SK-N-SH (cell line): ENCODE measurements at regions not wholly inside any gene's neighbourhood (a gene's known extent, or its start where the extent isn't known, plus 50 kb on each side); places are given as distances from the start of the nearest gene placed in this dataset.

Experiments used
- CTCF ChIA-PET: fragments of 300-600, 350-600 bp; formaldehyde crosslinking; extraction: SDS; loops from one replicate; lab custom pipeline; 2021; lab: Yijun Ruan, JAX
- POLR2A ChIA-PET: fragments of 350-600 bp; sonication (Branson Sonifier 250); formaldehyde crosslinking; extraction: SDS; loops from one replicate; lab custom pipeline; 2020; ENCODE audit warnings: antibody characterized with exemption, inconsistent platforms; lab: Yijun Ruan, JAX
- DNase-seq: peaks from one replicate; pipeline ENCODE4 v3.0.0; 2012
- H2AFZ ChIP-seq: fragments of 200-600 bp; sonication (generic); 2 replicates; pipeline ENCODE4 v1.8.1; 2016; ENCODE audit warnings: antibody characterized with exemption, mild to moderate bottlenecking, low read depth
- H3F3A ChIP-seq: fragments of 200-600 bp; sonication (generic); replicated peaks from 2 replicates; pipeline ENCODE3; 2016; ENCODE audit warnings: antibody characterized with exemption, mild to moderate bottlenecking; ENCODE audit not compliant: insufficient read depth
- H3K27ac ChIP-seq, 2 experiments: fragments of 200-500 bp in 1 of 2; fragments of 200-600 bp in 1 of 2; sonication (Bioruptor generic) in 1 of 2; sonication (generic), shearing (Covaris generic) in 1 of 2; 2 replicates each; pipeline versions ENCODE4 v1.5.1 to v1.6.1; 2014 to 2016; ENCODE audit warnings: low read depth in 2 of 2, inconsistent platforms in 1 of 2, low read length in 1 of 2, mild to moderate bottlenecking in 1 of 2, mixed read lengths in 1 of 2
- H3K27me3 ChIP-seq: fragments of 200-600 bp; sonication (generic), shearing (Covaris generic); 2 replicates; pipeline ENCODE4 v1.6.1; 2016; ENCODE audit warnings: mixed run types; ENCODE audit not compliant: insufficient read depth
- H3K36me3 ChIP-seq, 2 experiments: fragments of 200-500 bp in 1 of 2; fragments of 200-600 bp in 1 of 2; sonication (Bioruptor generic) in 1 of 2; sonication (generic) in 1 of 2; replicated peaks in 1 of 2; 2 replicates each; pipeline versions ENCODE3 to v1.5.1; 2014 to 2016; ENCODE audit warnings: low read length in 1 of 2, mild to moderate bottlenecking in 1 of 2; ENCODE audit not compliant: insufficient read depth in 2 of 2, control insufficient read depth in 1 of 2
- H3K4me1 ChIP-seq, 2 experiments: fragments of 200-500 bp in 1 of 2; fragments of 200-600 bp in 1 of 2; sonication (Bioruptor generic) in 1 of 2; sonication (generic), shearing (Covaris generic) in 1 of 2; 2 replicates each; pipeline versions ENCODE4 v1.5.1 to v1.6.1; 2014 to 2016; ENCODE audit warnings: low read depth in 1 of 2, low read length in 1 of 2, mixed run types in 1 of 2; ENCODE audit not compliant: insufficient read depth in 2 of 2, control insufficient read depth in 1 of 2
- H3K4me2 ChIP-seq: fragments of 200-600 bp; sonication (generic), shearing (Covaris generic); 2 replicates; pipeline ENCODE4 v1.6.1; 2017; ENCODE audit warnings: mixed run types
- H3K4me3 ChIP-seq, 2 experiments: fragments of 200-500 bp in 1 of 2; fragments of 200-600 bp in 1 of 2; sonication (Bioruptor generic) in 1 of 2; sonication (generic), shearing (Covaris generic) in 1 of 2; 2 replicates each; pipeline versions ENCODE4 v1.5.1 to v1.8.1; 2014 to 2016; ENCODE audit warnings: low read depth in 2 of 2, inconsistent platforms in 1 of 2, low read length in 1 of 2, mild to moderate bottlenecking in 1 of 2, mixed read lengths in 1 of 2, moderate library complexity in 1 of 2
- H3K79me2 ChIP-seq: fragments of 200-600 bp; sonication (generic); 2 replicates; pipeline ENCODE4 v1.8.1; 2017; ENCODE audit warnings: mild to moderate bottlenecking; ENCODE audit not compliant: insufficient read depth
- H3K9ac ChIP-seq: fragments of 200-600 bp; sonication (generic); 2 replicates; pipeline ENCODE4 v1.6.1; 2017; ENCODE audit warnings: mixed run types
- H3K9me2 ChIP-seq: fragments of 200-600 bp; sonication (generic); 2 replicates; pipeline ENCODE4 v1.6.1; 2017; ENCODE audit warnings: mixed run types
- H3K9me3 ChIP-seq: fragments of 200-600 bp; sonication (generic); 2 replicates; pipeline ENCODE4 v1.6.1; 2017; ENCODE audit warnings: mixed run types, mild to moderate bottlenecking, moderate library complexity
- H4K20me1 ChIP-seq: fragments of 200-600 bp; sonication (generic); 2 replicates; pipeline ENCODE4 v1.6.1; 2017; ENCODE audit warnings: mild to moderate bottlenecking, mixed run types; ENCODE audit not compliant: insufficient read depth
- CHD2 ChIP-seq: fragments of 150-350 bp; IDR thresholded peaks from 2 replicates; pipeline ENCODE4 v1.6.1; 2018; ENCODE audit warnings: low read length; ENCODE audit not compliant: partially characterized antibody
- EZH2phosphoT487 ChIP-seq: fragments of 200-600 bp; sonication (generic); IDR thresholded peaks from 2 replicates; pipeline ENCODE4 v1.6.1; 2017; ENCODE audit warnings: low read depth, mixed run types, mild to moderate bottlenecking, antibody characterized with exemption, moderate library complexity, borderline replicate concordance
- FOSL2 ChIP-seq: IDR thresholded peaks from 2 replicates; pipeline ENCODE4 v1.4.0; 2012; ENCODE audit warnings: low read depth, mild to moderate bottlenecking, moderate library complexity, borderline replicate concordance
- FOXM1 ChIP-seq: IDR thresholded peaks from 2 replicates; pipeline ENCODE4 v1.4.0; 2012; ENCODE audit warnings: low read depth, mild to moderate bottlenecking
- MXI1 ChIP-seq: IDR thresholded peaks from 2 replicates; pipeline ENCODE4 v1.6.1; 2012; ENCODE audit warnings: mild to moderate bottlenecking, low read depth, low read length, improper control_type of control experiment
- NFIC ChIP-seq: IDR thresholded peaks from 2 replicates; pipeline ENCODE4 v1.4.0; 2012; ENCODE audit warnings: borderline replicate concordance
- NRF1 ChIP-seq: IDR thresholded peaks from 2 replicates; pipeline ENCODE4 v1.6.1; 2012; ENCODE audit warnings: low read depth, mild to moderate bottlenecking, low read length
- POLR2AphosphoS5 ChIP-seq: IDR thresholded peaks from 2 replicates; pipeline ENCODE4 v1.6.1; 2012; ENCODE audit warnings: low read depth, low read length
- RAD21 ChIP-seq: IDR thresholded peaks from 2 replicates; pipeline ENCODE4 v1.6.1; 2012; ENCODE audit warnings: mild to moderate bottlenecking, low read length
- RCOR1 ChIP-seq: fragments of 150-350 bp; IDR thresholded peaks from 2 replicates; pipeline ENCODE4 v1.6.1; 2017; ENCODE audit warnings: antibody characterized with exemption, low read length
- SIN3A ChIP-seq: IDR thresholded peaks from 2 replicates; pipeline ENCODE4 v1.6.1; 2012; ENCODE audit warnings: low read depth, mild to moderate bottlenecking, low read length, moderate library complexity, borderline replicate concordance
- TAF1 ChIP-seq: IDR thresholded peaks from 2 replicates; pipeline ENCODE4 v1.6.1; 2012; ENCODE audit warnings: low read depth, mild to moderate bottlenecking, low read length, moderate library complexity, borderline replicate concordance
- TCF12 ChIP-seq: IDR thresholded peaks from 2 replicates; pipeline ENCODE4 v1.4.0; 2012
- TEAD4 ChIP-seq: IDR thresholded peaks from 2 replicates; pipeline ENCODE4 v1.4.0; 2012; ENCODE audit warnings: mild to moderate bottlenecking, borderline replicate concordance; ENCODE audit not compliant: insufficient read depth
- YY1 ChIP-seq: IDR thresholded peaks from 2 replicates; pipeline ENCODE4 v1.4.0; 2012; ENCODE audit warnings: low read depth, mild to moderate bottlenecking
- WGBS: methylation state at CpG from one replicate; pipeline ENCODE4 v1.1.6; 2017; ENCODE audit warnings: low lambda C conversion rate; 5-methylcytosine and 5-hydroxymethylcytosine counted together
- TF ChIP-seq, protein P1 (sequence below): IDR thresholded peaks from 2 replicates; pipeline ENCODE4 v1.4.0; 2012; ENCODE audit warnings: low read depth, borderline replicate concordance
- TF ChIP-seq, protein P2 (sequence below): IDR thresholded peaks from 2 replicates; pipeline ENCODE4; 2012
- TF ChIP-seq, protein P3 (sequence below): fragments of 200-600 bp; sonication (generic); IDR thresholded peaks from 2 replicates; pipeline ENCODE4 v1.6.1; 2017; ENCODE audit warnings: antibody characterized with exemption, mild to moderate bottlenecking, moderate library complexity
- TF ChIP-seq, protein P4 (sequence below): IDR thresholded peaks from 2 replicates; pipeline ENCODE4 v1.4.0; 2012; ENCODE audit warnings: low read depth, borderline replicate concordance

DNA sequence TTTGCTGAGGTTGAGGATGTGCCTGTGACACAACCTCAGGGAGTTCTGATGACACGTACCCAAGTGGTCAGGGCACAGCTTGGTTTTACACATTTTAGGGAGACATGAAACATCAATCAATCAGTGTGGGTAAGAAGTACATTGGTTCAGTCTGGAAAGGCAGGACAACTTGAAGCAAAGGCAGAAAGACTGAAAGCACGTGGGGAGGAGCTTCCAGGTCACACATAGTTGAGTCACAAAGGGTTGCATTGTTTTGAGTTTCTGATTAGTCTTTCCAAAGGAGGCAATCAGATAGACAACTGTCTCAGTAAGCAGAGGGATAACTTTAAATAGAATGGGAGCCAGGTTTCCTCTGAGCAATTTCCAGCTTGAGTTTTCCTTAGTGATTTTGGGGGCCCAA, 1910.0 kb upstream of the AGA start (continued):
- TF ChIP-seq CHD2 (no peak), TCF12 (no peak), YY1 (no peak), NFIC (no peak), RCOR1 (no peak), TEAD4 (no peak), POLR2AphosphoS5 (no peak), SIN3A (no peak)
- TF ChIP-seq, protein P1, sequence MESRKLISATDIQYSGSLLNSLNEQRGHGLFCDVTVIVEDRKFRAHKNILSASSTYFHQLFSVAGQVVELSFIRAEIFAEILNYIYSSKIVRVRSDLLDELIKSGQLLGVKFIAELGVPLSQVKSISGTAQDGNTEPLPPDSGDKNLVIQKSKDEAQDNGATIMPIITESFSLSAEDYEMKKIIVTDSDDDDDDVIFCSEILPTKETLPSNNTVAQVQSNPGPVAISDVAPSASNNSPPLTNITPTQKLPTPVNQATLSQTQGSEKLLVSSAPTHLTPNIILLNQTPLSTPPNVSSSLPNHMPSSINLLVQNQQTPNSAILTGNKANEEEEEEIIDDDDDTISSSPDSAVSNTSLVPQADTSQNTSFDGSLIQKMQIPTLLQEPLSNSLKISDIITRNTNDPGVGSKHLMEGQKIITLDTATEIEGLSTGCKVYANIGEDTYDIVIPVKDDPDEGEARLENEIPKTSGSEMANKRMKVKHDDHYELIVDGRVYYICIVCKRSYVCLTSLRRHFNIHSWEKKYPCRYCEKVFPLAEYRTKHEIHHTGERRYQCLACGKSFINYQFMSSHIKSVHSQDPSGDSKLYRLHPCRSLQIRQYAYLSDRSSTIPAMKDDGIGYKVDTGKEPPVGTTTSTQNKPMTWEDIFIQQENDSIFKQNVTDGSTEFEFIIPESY = no peak
- TF ChIP-seq, protein P2, sequence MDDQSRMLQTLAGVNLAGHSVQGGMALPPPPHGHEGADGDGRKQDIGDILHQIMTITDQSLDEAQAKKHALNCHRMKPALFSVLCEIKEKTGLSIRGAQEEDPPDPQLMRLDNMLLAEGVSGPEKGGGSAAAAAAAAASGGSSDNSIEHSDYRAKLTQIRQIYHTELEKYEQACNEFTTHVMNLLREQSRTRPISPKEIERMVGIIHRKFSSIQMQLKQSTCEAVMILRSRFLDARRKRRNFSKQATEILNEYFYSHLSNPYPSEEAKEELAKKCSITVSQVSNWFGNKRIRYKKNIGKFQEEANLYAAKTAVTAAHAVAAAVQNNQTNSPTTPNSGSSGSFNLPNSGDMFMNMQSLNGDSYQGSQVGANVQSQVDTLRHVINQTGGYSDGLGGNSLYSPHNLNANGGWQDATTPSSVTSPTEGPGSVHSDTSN = no peak

DNA sequence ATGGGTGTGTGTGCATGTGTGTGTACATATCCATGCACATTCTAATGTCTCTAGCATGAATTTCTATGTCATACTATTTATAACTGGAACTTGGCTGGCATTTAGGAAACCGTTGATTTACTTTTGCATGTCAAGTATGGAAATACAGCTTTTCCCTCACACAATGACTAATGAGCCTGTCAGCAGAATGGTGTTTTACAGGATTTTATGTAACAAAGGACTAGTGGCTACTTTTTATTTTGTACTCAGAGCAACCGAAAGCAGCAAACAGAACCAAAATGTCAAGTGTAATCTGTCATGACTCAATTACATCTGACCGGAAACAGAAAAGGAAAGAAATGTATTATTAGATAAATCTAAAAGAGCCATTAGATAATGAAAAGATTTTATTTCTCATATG, 1911.5 kb upstream of the AGA start:
- WGBS = 3% methylated on average over 3 of the region's 3 CpGs
- H3K4me1 ChIP-seq = no peaks in the 10 kb centered on the region
- H2AFZ ChIP-seq = no peak overlapping the region
- no peak for DNase-seq
- H3K4me3 ChIP-seq = no peak overlapping the region
- POLR2A ChIA-PET = no interaction called here
- H3K9me2 ChIP-seq = no peaks in the 10 kb centered on the region
- no peaks in the 10 kb centered on the region for H3F3A ChIP-seq
- no peaks in the 10 kb centered on the region for H4K20me1 ChIP-seq
- no peak for TF ChIP-seq FOXM1
- TF ChIP-seq EZH2phosphoT487 = no peak
- no peak for TF ChIP-seq NRF1
- TF ChIP-seq, protein P1 = no peak
- TF ChIP-seq, protein P2 = no peak
- no peak for TF ChIP-seq MXI1
- TF ChIP-seq, protein P3, sequence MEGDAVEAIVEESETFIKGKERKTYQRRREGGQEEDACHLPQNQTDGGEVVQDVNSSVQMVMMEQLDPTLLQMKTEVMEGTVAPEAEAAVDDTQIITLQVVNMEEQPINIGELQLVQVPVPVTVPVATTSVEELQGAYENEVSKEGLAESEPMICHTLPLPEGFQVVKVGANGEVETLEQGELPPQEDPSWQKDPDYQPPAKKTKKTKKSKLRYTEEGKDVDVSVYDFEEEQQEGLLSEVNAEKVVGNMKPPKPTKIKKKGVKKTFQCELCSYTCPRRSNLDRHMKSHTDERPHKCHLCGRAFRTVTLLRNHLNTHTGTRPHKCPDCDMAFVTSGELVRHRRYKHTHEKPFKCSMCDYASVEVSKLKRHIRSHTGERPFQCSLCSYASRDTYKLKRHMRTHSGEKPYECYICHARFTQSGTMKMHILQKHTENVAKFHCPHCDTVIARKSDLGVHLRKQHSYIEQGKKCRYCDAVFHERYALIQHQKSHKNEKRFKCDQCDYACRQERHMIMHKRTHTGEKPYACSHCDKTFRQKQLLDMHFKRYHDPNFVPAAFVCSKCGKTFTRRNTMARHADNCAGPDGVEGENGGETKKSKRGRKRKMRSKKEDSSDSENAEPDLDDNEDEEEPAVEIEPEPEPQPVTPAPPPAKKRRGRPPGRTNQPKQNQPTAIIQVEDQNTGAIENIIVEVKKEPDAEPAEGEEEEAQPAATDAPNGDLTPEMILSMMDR = no peak
- no peak for TF ChIP-seq RCOR1
- no peak for TF ChIP-seq TAF1
- TF ChIP-seq, protein P4, sequence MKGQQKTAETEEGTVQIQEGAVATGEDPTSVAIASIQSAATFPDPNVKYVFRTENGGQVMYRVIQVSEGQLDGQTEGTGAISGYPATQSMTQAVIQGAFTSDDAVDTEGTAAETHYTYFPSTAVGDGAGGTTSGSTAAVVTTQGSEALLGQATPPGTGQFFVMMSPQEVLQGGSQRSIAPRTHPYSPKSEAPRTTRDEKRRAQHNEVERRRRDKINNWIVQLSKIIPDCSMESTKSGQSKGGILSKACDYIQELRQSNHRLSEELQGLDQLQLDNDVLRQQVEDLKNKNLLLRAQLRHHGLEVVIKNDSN = no peak
- no peak for TF ChIP-seq FOSL2
- TF ChIP-seq RAD21 = no peak
- H3K9ac ChIP-seq = no peak overlapping the region
- no peaks in the 10 kb centered on the region for H3K36me3 ChIP-seq
- no peaks in the 10 kb centered on the region for H3K9me3 ChIP-seq
- H3K27ac ChIP-seq = no peak overlapping the region
- CTCF ChIA-PET = no interaction called here
- no peaks in the 10 kb centered on the region; the same call in 1 of the 2 replicates for H3K27me3 ChIP-seq
- H3K79me2 ChIP-seq = no peaks in the 10 kb centered on the region
- no peak overlapping the region for H3K4me2 ChIP-seq
